Omental fat pad (tissue), 3 donors: ENCODE measurements at regions not wholly inside any gene's neighbourhood (a gene's known extent, or its start where the extent isn't known, plus 50 kb on each side); places are given as distances from the start of the nearest gene placed in this dataset.

Experiments used
- ATAC-seq: fragments of 150-250 bp; one replicate; pipeline ENCODE4 v1.9.1; 2016; ENCODE audit warnings: mild to moderate bottlenecking, moderate library complexity; ENCODE audit not compliant: low FRiP score
- DNase-seq: peaks from one replicate; pipeline ENCODE4 v3.0.0-alpha.2; 2019; ENCODE audit warnings: low spot score
- CTCF ChIP-seq, 3 donors: fragments of 450-650 bp; IDR thresholded peaks; one replicate each; pipeline ENCODE4 v1.5.1; 2016 to 2017; ENCODE audit warnings: antibody characterized with exemption in 3 of 3, mild to moderate bottlenecking in 3 of 3, moderate library complexity in 2 of 3

DNA sequence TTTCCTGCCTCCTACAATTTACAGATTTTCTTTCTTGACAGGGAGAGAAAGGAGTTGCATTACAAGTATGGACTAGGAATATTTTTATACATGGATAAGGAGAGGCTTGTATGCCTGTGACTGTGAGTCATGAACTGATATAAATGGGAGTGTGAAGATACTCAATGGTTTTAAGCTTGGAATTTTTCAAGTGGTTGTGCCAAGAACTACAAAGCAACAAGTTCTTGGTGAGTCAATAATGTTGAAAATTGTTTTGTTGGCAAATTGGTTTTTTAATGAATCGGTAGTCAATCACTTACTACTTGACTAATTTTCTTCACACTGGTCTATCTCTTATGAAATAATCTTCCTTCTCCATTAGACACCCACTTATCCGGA, 58.9 kb upstream of the HMGA2 start:
- ATAC-seq = peak; percentile 94
- no peak for TF ChIP-seq CTCF (IDR thresholded peaks at IDR 0.05)
- DNase-seq = no peak

DNA sequence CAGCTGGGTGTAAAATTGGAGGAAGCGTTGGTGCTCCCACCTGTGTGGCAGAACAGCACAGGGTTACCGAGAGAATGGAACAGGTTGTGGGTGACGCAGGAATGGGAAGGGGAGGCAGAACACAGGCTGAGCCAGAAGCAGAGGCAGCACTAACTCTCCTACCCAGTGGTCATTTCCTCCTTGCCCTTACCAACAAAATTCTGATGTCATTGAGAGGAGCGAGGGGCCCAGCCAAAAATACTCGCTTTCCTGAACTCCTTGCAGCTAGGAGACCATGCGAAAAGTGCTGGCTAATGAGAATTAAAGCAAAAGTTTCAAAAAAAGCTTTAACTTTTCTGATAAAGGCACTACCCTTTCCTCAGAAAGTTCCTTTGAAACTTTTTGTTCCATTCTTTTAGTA, 54.4 kb upstream of the HMGA2 start:
- no peak for TF ChIP-seq CTCF (IDR thresholded peaks at IDR 0.05)
- DNase-seq (no peak), ATAC-seq (no peak)
